ENCODE measurements at regions not wholly inside any gene's neighbourhood (a gene's known extent, or its start where the extent isn't known, plus 50 kb on each side); places are given as distances from the start of the nearest gene placed in this dataset.

DNA sequence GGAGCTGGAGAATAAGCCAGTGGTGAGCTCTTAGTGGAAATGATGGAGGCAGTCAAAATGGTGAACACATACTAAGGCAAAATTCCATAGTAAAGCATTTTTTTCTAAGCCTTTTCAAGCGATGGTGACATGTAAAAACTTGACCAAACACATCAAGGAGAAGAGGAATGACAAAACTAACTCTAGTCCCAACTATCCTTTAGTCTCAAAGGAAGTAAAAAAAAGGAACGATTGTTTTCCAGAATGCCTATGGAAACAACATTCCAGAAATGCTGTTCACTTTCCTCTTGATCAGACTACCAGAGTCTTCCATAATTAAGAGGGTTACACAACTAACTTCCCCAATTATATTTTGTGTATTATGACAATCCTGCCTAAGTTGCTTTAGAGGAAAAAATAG lies 715.6 kb downstream of the EPHA4 start:
- Histone ChIP-seq H3K4me3 (ENCODE audit: low read length) (no peak overlapping the region), H3K9ac (ENCODE audit: low read depth, low read length) (no peak overlapping the region), H3K9me3 (ENCODE audit: insufficient read depth, low read depth, low read length) (no peaks in the 10 kb centered on the region), H3K36me3 (ENCODE audit: insufficient read depth, low read length) (no peaks in the 10 kb centered on the region), H3K27ac (ENCODE audit: low read depth, low read length) (no peak overlapping the region), H3K27me3 (ENCODE audit: insufficient read depth, low read length) (no peaks in the 10 kb centered on the region), H3K4me1 (ENCODE audit: insufficient read depth, low read length) (0 out of 2 replicates have a peak, but pooled peaks cover 10% of the 10 kb centered on the region)
- WGBS, result 92% methylated on average over 1 of the region's 2 CpGs

DNA sequence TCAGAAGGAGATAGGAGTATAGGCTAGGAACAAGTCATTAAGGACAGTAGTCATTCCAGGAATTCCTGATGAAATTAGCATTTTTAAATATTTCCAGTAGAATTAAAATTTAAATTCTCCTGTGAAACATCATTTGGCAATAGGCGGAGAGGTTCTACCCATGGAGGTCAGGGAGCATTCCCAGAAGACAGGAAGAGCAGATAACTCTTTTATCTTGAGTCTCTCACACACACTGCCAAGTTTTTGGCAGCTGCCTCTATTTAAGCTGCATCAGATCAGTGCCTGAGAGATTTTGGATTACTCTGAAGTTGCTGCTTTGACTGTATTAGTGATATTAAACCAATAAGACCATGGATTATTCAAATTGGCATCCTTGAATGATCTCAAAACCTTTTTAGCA lies 714.7 kb downstream of the EPHA4 start:
- Histone ChIP-seq H3K9ac (ENCODE audit: low read depth, low read length) (no peak overlapping the region), H3K4me1 (ENCODE audit: insufficient read depth, low read length) (0 out of 2 replicates have a peak, but pooled peaks cover 10% of the 10 kb centered on the region)
- 88% methylated on average over 1 of the region's 1 CpG for WGBS

DNA sequence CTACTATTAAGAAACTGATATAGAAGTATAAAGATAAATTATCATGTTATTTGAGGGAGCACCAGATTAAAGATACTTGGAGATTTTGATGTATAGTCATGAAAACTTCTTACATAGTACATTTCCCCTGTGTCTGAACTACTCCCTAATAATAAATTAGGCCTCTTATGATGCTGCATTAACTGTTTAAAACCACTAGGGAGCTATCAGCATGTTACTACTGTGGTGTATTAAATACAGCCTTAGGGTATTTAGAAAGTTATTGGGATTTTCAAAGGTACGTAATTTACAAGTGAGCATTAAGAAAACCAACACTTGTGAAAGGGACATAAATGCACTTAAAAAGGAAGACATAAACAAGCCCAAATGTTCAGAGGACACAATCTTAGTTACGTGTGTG lies 714.0 kb downstream of the EPHA4 start:
- 0 out of 2 replicates have a peak, but pooled peaks cover 10% of the 10 kb centered on the region for H3K4me1 ChIP-seq (ENCODE audit: insufficient read depth, low read length)
- no peaks in the 10 kb centered on the region for H3K27me3 ChIP-seq (ENCODE audit: insufficient read depth, low read length)
- H3K27ac ChIP-seq (ENCODE audit: low read depth, low read length), result no peak overlapping the region
- no peaks in the 10 kb centered on the region for H3K9me3 ChIP-seq (ENCODE audit: insufficient read depth, low read depth, low read length)
- WGBS, result 86% methylated on average over 2 of the region's 2 CpGs
- no peak overlapping the region for H3K4me3 ChIP-seq (ENCODE audit: low read length)
- no peak overlapping the region for H3K9ac ChIP-seq (ENCODE audit: low read depth, low read length)
- no peaks in the 10 kb centered on the region for H3K36me3 ChIP-seq (ENCODE audit: insufficient read depth, low read length)

More for the DNA sequence above, 714.7 kb downstream of the EPHA4 start:
- Histone ChIP-seq H3K9me3 (ENCODE audit: insufficient read depth, low read depth, low read length) (no peaks in the 10 kb centered on the region), H3K36me3 (ENCODE audit: insufficient read depth, low read length) (no peaks in the 10 kb centered on the region), H3K27ac (ENCODE audit: low read depth, low read length) (no peak overlapping the region), H3K4me3 (ENCODE audit: low read length) (no peak overlapping the region), H3K27me3 (ENCODE audit: insufficient read depth, low read length) (no peaks in the 10 kb centered on the region)

GRCh38 chr2:220871909-220872308 lies 700.2 kb downstream of the EPHA4 start:
- Histone ChIP-seq H3K9me3 (ENCODE audit: insufficient read depth, low read depth, low read length) (no peaks in the 10 kb centered on the region), H3K36me3 (ENCODE audit: insufficient read depth, low read length) (no peaks in the 10 kb centered on the region), H3K4me1 (ENCODE audit: insufficient read depth, low read length) (no peaks in the 10 kb centered on the region), H3K27me3 (ENCODE audit: insufficient read depth, low read length) (no peaks in the 10 kb centered on the region), H3K27ac (ENCODE audit: low read depth, low read length) (no peak overlapping the region), H3K4me3 (ENCODE audit: low read length) (no peak overlapping the region), H3K9ac (ENCODE audit: low read depth, low read length) (no peak overlapping the region)
- WGBS, result 98% methylated on average over 6 of the region's 6 CpGs

DNA sequence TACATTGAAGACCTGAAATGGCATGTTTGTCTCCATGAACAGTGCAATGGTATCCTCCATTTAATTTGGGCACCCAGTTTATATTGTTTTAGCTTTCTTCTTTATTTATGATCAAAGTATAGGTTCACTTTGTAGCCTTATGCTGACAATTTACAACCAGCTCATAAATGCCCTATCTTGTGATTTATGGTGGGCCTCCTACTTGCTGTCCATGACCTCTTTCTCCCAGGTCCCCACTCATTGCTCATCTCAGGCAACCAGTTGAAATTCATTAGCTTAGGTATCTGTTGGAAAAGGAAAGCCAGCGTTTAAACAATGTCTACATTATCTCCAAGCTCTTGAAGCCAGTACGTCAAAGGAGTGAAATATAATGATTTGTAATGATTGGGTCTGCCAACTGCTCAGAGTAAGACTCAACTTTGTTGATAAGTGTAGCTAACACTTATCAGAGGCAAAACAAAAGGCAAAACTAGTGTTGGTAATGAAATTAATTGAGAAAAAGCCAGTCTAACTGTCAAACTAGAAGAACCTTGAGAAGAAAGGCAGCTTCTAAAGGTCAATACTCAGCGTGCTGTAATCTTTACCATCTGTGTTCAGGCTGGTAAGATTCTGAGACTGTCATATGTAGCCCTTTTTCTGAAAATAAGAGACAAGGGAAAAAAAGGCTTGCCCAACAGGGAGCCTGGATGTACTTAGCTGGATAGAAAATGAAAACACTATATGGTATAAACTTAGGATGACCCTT lies 695.9 kb downstream of the EPHA4 start:
- Histone ChIP-seq H3K27ac (ENCODE audit: low read depth, low read length) (no peak overlapping the region), H3K9me3 (ENCODE audit: insufficient read depth, low read depth, low read length) (no peaks in the 10 kb centered on the region), H3K4me1 (ENCODE audit: insufficient read depth, low read length) (no peaks in the 10 kb centered on the region), H3K36me3 (ENCODE audit: insufficient read depth, low read length) (no peaks in the 10 kb centered on the region), H3K4me3 (ENCODE audit: low read length) (no peak overlapping the region), H3K27me3 (ENCODE audit: insufficient read depth, low read length) (no peaks in the 10 kb centered on the region), H3K9ac (ENCODE audit: low read depth, low read length) (no peak overlapping the region)
- WGBS, result 96% methylated on average over 3 of the region's 3 CpGs

DNA sequence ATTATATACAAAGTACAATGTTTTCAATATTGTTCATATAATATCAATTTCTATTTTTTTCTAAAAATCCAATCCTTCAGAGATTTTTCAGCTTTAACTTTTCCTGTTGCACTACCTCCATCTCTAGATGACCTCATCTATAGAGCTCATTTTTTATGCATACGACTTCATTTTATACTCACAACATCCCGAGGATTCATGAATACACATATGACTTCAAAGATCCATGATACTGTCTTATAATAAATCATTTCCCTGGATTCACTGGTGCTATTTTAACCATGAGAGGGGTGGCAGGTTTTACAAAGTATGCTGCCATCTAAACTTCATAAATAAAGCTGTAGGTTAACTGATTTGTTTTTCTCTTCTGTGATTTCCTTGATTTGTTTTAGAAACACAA lies 694.6 kb downstream of the EPHA4 start:
- Histone ChIP-seq H3K9me3 (ENCODE audit: insufficient read depth, low read depth, low read length) (no peaks in the 10 kb centered on the region), H3K9ac (ENCODE audit: low read depth, low read length) (no peak overlapping the region), H3K4me1 (ENCODE audit: insufficient read depth, low read length) (no peaks in the 10 kb centered on the region), H3K27me3 (ENCODE audit: insufficient read depth, low read length) (no peaks in the 10 kb centered on the region), H3K36me3 (ENCODE audit: insufficient read depth, low read length) (no peaks in the 10 kb centered on the region), H3K4me3 (ENCODE audit: low read length) (no peak overlapping the region), H3K27ac (ENCODE audit: low read depth, low read length) (no peak overlapping the region)
- WGBS, result 98% methylated on average over 2 of the region's 2 CpGs

DNA sequence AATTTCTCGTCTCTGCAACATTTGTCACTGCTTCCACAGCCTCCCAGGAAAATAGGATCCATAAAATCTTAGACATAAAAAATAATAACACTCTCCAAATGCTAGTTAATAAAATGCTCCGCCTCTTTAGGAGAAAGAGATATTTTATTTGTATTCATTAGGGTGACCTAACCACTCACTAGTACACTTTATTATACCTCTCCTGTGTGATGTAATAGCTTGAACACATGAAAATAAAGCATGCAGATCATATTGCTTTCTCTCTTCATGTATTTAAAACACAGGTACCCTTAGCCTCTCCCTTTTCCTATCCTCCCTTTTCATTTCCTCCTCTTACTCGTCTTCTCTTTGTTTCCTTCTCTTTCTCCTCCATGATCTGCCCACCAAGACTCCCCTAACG lies 694.2 kb downstream of the EPHA4 start:
- Histone ChIP-seq H3K36me3 (ENCODE audit: insufficient read depth, low read length) (no peaks in the 10 kb centered on the region), H3K27me3 (ENCODE audit: insufficient read depth, low read length) (no peaks in the 10 kb centered on the region), H3K27ac (ENCODE audit: low read depth, low read length) (no peak overlapping the region), H3K4me1 (ENCODE audit: insufficient read depth, low read length) (no peaks in the 10 kb centered on the region), H3K4me3 (ENCODE audit: low read length) (no peak overlapping the region), H3K9me3 (ENCODE audit: insufficient read depth, low read depth, low read length) (no peaks in the 10 kb centered on the region), H3K9ac (ENCODE audit: low read depth, low read length) (no peak overlapping the region)
- 95% methylated on average over 2 of the region's 4 CpGs for WGBS

DNA sequence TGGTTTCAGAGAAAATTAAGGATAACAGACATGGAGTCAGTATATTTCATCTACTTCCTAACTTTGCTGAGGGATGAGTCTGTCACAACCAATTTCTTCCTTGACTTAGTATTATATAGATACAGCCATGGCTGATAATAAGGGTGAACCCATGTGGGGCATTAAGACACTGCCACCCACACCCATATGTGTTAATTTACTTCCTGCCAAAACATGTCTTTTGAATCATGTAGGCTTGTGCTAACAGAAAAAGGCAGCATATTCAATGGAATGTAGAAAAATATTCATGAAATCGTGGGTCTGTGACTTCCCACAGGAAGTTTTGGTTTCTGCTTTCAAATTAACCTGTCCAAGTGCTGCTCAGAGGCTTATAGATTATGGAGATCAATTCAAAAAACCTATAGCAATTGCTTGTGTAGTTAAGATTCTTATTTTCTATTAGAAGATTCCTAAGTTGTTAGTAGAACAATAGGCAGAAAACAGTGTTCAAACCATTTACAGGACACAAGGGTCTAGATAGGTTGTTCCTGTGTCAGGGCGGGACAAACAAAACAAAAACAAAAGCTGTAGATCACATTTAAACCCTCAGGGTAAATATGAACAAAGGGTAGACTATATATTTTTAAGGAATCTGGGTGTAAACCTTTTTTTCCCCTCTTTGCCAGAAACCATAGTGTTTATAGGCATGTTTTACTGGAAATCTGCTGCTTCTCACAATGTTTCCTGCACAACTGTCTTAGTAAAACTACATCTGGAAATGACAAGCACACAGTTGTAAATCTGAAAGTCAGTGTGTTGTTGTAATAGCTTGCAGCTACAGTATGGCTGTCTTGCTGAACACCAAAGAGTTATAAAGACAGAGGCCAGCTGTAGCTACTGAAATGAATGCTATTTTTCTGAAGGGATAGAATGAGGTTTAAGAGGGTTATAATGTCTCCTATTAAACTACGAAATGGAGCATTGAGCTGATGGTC lies 691.2 kb downstream of the EPHA4 start:
- Histone ChIP-seq H3K36me3 (ENCODE audit: insufficient read depth, low read length) (no peaks in the 10 kb centered on the region), H3K27me3 (ENCODE audit: insufficient read depth, low read length) (no peaks in the 10 kb centered on the region), H3K27ac (ENCODE audit: low read depth, low read length) (no peak overlapping the region), H3K4me1 (ENCODE audit: insufficient read depth, low read length) (no peaks in the 10 kb centered on the region), H3K9ac (ENCODE audit: low read depth, low read length) (no peak overlapping the region), H3K9me3 (ENCODE audit: insufficient read depth, low read depth, low read length) (no peaks in the 10 kb centered on the region), H3K4me3 (ENCODE audit: low read length) (no peak overlapping the region)
- 98% methylated on average over 2 of the region's 3 CpGs for WGBS

- Histone ChIP-seq H3K27me3 (ENCODE audit: insufficient read depth, low read length) (no peaks in the 10 kb centered on the region), H3K36me3 (ENCODE audit: insufficient read depth, low read length) (no peaks in the 10 kb centered on the region), H3K4me3 (ENCODE audit: low read length) (no peak overlapping the region), H3K9ac (ENCODE audit: low read depth, low read length) (no peak overlapping the region), H3K27ac (ENCODE audit: low read depth, low read length) (no peak overlapping the region), H3K9me3 (ENCODE audit: insufficient read depth, low read depth, low read length) (no peaks in the 10 kb centered on the region), H3K4me1 (ENCODE audit: insufficient read depth, low read length) (peaks cover 12% of the 10 kb centered on the region; the same call in 1 of the 2 replicates)
Observed at GRCh38 chr2:220882507-220882906, 689.6 kb downstream of the EPHA4 start.

GRCh38 chr2:220885593-220885992 lies 686.5 kb downstream of the EPHA4 start:
- Histone ChIP-seq H3K4me1 (ENCODE audit: insufficient read depth, low read length) (peaks cover 22% of the 10 kb centered on the region), H3K4me3 (ENCODE audit: low read length) (no peak overlapping the region), H3K9ac (ENCODE audit: low read depth, low read length) (no peak overlapping the region), H3K27me3 (ENCODE audit: insufficient read depth, low read length) (no peaks in the 10 kb centered on the region), H3K27ac (ENCODE audit: low read depth, low read length) (no peak overlapping the region), H3K36me3 (ENCODE audit: insufficient read depth, low read length) (no peaks in the 10 kb centered on the region), H3K9me3 (ENCODE audit: insufficient read depth, low read depth, low read length) (no peaks in the 10 kb centered on the region)
- WGBS, result 0% methylated on average over 1 of the region's 4 CpGs

DNA sequence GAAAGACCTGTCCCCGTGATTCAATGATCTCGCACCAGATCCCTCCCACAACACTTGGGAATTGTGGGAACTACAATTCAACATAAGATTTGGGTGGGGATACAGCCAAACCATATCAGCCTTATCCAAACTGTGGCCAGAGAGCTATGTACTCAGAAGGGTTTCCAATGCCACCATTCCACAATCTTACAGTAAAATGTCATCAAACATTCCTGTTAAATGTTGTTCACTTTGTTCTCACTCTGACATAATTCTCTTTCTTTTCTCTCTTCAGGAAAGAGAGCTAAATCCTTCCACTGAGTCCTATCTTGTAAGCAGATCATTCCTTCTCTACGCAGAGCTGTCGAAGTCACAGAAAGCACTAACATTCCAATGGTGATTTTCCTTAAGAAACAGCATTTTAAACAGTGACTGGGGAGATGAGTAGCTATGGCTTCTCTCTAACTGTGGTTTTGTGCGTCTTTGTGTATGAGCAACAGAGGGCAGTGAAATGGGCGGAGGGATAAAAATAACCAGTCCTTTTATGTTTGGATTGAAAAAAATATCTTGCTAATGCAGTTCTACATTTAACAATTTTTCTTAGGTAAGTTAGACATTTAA lies 684.7 kb downstream of the EPHA4 start:
- no peaks in the 10 kb centered on the region for H3K36me3 ChIP-seq (ENCODE audit: insufficient read depth, low read length)
- H3K9me3 ChIP-seq (ENCODE audit: insufficient read depth, low read depth, low read length), result no peaks in the 10 kb centered on the region
- no peak overlapping the region for H3K4me3 ChIP-seq (ENCODE audit: low read length)
- H3K27ac ChIP-seq (ENCODE audit: low read depth, low read length), result peak overlapping the region; percentile 24; the same call in 1 of the 2 replicates
- H3K27me3 ChIP-seq (ENCODE audit: insufficient read depth, low read length), result no peaks in the 10 kb centered on the region
- WGBS, result 92% methylated on average over 6 of the region's 6 CpGs
- no peak overlapping the region for H3K9ac ChIP-seq (ENCODE audit: low read depth, low read length)
- H3K4me1 ChIP-seq (ENCODE audit: insufficient read depth, low read length), result peaks cover 26% of the 10 kb centered on the region
